HG03025 (cell line): ENCODE measurements at regions not wholly inside any gene's neighbourhood (a gene's known extent, or its start where the extent isn't known, plus 50 kb on each side); places are given as distances from the start of the nearest gene placed in this dataset.

Experiments
- ATAC-seq: cut with Tn5 transposase; IDR thresholded peaks from one replicate; pipeline ENCODE4 v1.9.1; 2021; ENCODE audit warnings: mild to moderate bottlenecking, moderate library complexity; ENCODE audit not compliant: unreplicated experiment, low FRiP score

DNA sequence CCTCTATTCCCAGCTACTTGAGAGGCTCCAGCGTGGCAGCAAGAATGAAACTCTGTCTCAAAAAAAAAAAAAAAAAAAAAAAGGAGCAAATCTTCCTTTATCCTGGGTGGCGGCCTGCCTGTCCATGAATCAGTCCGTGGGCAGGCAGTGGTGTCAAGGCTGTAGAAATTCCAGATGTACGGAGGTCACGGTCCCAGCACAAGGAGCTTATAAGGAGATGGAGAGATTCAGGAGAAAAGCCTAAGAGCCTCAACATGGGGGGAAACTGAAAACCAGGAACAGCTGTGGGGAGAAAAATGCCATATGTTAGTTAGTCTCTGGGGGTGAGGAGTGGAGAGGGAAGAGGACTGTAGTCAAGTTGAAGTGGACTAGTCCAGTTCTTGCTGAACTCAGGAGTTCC, 130.5 kb upstream of the CRY1 start:
- no peak for ATAC-seq

DNA sequence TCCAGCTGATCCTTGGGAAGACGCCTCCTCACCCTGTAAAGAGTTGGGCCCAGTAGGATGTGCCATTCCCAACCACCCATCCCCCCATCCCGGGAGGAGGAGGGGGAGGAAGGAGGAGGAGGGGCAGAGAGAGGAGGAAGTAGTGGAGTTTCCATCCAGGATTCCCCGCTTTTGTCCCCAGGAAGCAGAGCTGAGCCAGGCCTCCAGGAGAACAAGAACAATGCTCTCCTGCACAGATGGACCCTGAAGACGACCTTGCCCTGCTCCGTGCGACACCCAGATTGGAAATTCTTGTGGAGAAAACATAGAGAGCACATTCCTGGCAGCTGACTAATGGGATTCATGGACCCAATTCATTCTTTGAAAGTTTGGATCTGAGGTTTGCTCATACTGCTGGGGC, 132.3 kb upstream of the CRY1 start:
- ATAC-seq, result no peak

DNA sequence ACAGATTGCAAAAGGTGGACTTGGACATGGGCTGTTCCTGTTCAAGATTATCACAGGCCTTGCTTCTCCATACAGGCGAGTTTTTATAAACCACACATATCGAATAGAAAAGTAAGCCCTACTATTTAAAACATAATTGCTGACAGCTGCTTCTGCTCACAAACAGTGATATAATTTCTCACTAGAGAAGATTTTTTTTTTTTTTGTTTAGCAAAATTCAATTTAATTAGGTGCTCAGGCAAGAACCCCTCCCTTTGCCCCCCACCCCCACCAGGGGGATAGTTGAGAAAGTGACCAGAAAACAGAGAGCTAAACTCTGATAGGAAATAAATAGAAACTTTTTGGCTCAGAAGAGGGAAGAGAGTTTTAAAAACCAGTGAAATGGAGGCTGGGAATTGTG, 132.8 kb upstream of the CRY1 start:
- no peak for ATAC-seq

DNA sequence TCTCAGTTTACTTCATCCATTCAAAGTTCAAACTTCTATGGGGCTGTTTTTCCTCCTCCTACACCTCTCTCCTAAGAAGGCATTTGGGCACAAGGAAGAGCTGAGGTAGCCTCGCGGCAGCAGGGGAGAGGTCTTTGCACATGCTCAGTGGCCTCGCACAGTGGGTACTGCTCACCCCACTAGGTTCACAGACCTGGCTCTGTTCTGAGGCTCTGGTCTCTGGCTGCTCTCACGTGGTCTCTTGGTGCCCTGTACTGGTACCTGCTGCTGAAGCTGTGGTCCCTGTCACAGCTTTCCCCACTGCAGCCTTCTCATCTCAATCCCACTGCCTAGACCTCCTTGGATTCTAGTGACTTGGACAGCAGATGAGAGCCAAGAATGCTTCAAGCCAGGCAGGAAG, 134.7 kb upstream of the CRY1 start:
- ATAC-seq, result no peak

DNA sequence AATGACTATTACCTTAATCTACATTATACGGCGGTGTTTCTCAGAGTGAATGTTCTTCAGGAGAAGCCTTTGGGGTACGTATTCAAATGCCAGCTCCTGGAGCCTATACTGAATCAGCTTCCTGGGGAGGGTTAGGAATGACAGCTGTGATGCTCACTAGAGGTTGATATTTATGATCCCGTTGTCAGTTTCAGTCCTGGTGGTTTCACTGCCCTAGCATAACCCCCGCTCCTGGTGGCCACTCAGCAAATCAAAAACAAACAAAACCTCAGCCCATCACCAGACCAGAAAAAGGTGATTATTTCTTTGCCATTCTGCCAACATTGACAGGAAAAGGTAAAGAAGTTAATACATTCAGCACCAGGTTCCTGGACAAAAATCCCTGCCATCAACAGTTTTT, 136.5 kb upstream of the CRY1 start:
- no peak for ATAC-seq

DNA sequence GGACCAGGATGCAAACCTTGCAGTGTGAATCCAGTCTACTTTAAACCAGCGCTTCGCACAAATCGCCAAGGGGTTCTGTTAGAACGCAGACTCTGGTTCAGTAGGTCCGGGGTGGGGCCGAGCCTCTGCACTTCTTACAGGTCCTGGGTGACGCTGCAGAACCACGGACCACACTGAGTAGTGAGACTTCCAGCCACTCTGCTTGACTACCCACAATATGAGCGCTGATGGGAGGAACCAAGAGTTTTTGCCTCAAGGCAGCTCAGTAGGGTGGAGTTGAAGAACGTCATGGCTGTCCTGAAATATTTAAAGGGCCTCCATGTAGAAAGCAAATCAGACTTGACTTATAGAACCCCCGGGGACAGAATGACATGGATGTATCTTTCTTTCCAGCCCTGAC, 138.0 kb upstream of the CRY1 start:
- no peak for ATAC-seq

DNA sequence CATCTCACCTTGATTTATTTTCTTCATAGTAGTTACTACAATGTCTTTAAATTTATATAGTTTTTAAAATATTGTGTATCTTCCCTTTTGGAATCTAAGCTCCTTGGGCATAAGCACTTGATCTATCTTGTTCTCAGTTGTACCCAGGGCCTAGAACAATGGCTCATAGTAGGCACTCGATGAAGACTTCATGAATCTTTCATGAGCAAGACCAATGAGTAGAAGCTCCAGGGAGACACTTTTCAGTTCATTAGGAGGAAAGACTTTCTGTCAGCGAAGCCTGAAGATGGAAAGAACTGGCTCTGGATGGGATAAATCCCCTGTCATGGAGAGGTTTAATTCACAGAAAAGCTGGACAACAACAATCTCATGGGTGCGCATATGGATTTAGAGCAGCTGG, 140.2 kb upstream of the CRY1 start:
- no peak for ATAC-seq

DNA sequence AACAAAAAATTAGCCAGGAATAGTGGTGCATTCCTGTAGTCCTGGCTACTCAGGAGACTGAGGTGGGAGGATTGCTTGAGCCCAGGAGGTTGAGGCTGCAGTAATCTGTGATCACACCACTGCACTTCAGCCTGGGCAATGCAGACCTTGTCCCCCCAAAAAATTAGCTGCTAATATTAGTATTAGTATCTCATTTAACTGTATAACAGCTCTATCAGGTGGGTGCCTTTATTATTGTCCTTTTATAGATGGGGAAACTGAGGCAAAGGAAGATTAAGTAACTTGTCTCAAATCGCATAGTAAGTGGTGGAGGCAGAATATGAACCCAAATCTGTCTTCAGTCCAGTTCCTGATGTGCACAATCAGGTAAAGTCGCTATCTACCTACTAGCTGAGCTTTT, 142.3 kb upstream of the CRY1 start:
- no peak for ATAC-seq

DNA sequence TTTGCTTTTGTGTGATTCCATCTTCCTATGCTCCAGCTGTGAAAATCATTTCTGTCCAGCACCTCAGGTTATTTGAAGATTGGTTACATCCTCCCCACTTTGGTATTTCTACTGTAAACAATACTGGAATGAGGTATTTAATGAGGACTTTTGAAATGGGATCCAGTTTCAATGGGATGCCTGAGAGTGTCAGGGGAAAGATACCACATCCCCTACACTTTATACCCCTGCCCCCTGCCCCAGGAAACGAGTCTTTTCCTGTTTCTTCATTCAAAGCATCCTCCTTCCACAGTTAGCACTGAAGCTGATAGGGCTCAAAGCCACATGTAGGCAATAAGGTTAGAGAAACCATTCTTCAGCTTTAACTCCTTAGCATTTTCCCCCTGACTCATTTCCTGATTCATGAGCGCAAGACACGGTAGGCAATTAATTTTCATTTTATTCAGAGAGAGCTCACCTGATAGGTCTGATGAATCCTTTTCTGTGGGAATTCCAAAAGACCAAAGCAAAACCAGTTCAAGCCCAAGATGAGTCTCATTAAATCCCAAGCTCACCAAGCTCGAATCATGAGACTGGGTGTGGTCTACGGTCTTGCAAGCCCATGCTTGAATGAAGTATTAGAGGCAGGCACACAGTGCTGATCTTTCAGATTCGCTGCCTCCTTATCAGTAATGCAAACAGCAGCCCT, 143.6 kb upstream of the CRY1 start:
- no peak for ATAC-seq

DNA sequence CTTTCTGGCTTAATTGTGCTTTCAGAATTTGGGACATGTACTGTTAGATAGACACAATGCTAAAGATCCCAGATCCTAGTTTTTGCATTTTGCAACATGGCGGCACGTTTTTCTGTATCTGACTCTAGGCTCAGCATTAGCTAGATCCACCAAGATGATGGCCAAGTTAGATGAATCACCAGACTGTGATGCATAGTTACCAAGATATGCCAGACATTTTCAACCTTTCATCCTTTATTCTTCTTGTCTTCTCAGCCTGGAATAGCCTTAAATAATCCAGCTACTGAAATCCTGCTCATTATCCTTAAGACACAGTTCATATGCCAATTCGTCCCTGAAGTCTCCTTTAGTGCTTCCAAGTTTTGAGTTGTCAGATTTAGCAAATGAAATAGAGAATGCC, 144.9 kb upstream of the CRY1 start:
- no peak for ATAC-seq

DNA sequence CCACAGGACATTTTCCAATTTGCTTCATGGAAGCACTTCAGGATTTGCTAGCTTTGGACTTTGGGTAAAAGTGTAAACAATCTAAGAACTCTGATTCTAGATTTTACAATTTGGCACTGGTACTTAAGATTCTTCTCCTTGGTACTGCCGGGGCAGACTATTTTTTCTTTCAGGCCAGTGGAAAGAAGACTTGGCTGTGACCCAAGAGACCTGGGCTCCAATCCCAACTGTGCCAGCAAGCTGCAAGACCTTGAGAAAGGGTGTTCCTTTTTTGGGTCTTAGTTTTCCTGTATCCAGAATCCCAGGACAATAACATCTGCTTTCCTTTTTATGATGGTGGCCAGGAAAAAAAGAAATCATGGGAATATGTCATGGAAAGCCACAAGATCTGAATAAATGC, 148.1 kb upstream of the CRY1 start:
- ATAC-seq, result no peak

DNA sequence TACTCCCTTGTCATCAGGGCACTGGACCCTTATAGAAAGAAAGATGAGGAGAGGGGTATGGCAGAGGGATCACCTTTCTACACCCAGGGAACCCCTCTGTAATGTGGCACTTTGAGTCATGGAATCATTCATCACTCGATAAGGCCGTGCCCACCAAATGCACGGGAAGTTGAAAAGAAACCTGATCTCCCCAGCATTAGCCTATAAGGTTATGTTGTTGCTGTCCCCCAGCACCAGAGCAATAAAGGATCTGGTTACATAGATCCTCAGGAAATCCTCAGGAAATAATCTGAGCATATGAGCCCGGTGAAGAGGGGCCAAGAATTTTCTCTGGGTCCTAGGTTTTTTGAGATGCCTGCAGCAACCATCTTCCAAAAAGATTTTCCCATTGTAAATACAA, 148.8 kb upstream of the CRY1 start:
- ATAC-seq, result no peak

DNA sequence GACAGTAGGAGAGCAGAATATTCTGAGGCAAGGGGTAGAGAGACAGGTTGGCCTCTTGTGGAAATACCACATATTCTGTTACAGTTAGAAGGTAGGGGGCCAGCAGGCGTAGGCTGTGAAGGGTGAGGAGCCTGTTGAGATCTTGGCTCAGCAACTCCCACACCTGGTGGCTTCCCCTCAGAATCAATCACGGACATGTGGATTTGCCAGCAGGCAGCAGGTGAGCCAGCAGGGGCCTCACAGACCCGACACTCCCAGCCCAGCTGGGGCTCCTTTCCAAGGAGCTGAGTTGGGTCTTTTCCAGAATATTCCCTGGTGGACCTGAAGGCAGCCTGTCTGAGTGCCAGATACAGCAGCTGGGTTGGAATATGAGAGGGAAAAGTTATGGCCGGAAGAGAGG, 150.0 kb upstream of the CRY1 start:
- ATAC-seq, result no peak

DNA sequence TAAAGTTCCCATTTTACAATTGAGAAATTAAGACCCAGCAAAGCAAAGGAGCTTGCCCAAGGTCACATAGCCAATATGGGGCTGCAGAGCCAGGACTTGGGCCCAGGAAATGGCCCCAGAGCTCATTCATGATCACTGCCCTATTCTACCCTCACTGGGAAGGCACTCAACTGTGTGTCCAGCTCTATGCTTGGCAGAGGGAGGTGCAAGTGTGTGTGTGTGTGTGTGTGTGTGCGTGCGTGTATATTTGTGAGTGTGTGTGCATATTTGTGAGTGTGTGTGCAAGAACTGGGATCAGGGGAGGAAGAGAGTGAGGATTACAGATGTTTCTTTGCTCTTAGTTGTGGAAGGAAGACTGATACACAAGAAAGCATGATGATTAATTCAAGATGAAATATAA, 151.2 kb upstream of the CRY1 start:
- ATAC-seq, result no peak

DNA sequence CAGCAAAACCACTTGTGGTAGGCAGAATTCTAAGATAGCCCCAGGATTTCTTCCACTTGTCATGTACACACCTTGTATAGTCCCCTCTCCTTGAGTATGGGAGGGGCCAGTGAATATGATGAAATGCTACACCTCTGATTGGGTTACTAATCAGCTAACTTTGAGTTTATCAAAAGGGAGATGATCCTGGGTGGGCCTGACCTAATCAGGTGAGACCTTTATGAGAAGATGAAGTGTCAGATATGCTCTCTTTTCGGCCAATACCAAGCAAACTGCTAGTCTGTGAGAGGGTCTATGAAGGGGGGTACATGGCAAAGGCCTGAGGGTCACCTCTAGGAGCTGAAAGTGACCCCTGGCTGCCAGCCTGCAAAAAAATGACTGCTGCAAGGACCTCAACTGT, 154.3 kb upstream of the CRY1 start:
- ATAC-seq, result no peak

DNA sequence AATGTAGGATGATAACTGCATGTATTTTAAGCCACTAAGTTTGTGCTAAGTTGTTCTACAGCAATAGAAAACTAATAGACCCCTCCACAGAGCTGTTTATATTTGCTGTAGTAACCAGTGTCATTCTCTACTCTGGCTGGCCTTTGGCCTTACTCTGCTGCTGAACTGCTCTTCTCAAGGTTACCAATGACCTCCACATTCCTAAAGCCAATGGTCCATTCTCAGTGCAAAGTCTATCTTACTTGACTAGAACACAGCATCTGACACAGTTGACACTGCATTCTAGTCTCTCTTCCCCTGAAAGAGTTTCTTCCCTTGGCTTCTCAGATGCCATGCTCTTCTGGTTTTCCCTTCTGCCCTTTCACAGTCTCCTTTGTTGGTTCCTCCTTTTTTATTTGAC, 154.8 kb upstream of the CRY1 start:
- no peak for ATAC-seq

DNA sequence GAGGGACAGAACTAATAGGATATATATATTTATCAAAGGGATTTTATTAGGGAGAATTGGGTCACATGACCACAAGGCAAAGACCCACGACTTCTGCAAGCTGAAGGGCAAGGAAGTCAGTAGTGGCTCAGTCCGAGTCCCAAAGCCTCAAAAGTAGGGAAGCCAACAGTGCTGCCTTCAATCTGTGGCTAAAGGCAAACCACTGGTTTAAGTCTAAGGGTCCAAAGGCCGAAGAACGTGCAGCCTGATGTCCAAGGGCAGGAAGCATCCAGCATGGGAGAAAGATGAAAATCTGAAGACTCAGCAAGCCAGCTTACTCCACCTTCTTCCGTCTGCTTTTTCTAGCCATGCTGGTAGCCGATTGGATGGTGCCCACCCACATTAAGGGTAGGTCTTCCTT, 157.9 kb upstream of the CRY1 start:
- no peak for ATAC-seq

DNA sequence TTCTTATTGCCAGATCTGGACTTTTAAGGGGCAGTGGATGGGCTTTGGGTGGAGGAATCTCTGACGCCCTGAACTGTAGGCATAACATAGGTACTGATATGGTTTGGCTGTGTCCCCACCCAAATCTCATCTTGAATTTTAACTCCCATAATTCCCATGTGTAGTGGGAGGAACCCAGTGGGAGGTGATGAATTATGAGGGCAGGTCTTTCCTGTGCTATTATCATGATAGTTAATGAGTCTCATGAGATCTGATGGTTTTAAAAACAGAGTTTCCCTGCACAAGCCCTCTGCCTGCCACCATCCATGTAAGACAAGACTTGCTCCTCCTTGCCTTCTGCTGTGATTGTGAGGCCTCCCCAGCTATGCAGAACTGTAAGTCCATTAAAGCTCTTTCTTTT, 160.0 kb upstream of the CRY1 start:
- ATAC-seq, result no peak

DNA sequence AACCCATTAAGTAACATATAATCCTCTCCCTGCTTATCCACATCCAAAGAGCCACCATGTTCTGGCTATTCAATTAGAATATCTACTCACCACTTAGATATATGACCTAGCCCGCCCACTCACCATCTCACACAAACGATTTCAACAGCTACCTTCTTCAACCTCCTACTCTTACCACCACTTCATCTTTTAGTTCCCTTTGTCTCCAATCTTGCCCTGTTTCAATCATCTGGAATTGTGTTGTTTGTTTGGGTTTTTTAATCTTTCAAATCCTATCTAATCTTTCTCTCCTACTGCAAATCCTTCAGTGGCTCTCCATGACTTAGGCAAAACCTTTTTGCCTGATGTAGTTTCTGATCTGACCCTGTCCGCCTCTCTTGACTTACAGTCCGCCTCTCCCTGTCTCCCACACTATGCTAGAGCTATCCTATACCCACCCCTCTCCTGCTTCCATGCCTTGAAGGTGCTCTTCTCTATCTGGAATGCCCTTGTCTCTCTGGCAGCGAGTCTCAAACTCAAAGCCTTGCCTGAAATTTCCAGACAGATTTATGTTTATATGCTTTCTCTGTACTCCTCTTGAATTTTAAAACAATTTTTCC, 161.0 kb upstream of the CRY1 start:
- no peak for ATAC-seq

DNA sequence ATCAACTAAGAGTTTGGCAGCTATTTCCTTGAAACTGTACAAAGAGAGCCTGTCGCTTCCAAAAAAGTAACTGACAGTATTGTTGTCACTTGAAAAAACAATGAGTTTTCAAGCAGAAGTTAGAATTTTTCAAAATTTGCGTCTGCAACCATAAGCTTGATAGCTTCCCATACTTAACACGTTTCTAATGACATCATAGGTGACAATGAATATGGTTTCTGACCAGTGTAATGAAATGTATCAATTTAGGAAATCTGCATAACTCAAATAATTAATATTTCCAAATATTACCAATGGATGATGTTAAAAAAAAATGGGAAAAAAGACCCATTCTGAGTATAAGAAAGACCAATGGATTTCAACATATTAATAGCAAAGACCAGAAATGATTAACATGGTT, 165.4 kb upstream of the CRY1 start:
- no peak for ATAC-seq

DNA sequence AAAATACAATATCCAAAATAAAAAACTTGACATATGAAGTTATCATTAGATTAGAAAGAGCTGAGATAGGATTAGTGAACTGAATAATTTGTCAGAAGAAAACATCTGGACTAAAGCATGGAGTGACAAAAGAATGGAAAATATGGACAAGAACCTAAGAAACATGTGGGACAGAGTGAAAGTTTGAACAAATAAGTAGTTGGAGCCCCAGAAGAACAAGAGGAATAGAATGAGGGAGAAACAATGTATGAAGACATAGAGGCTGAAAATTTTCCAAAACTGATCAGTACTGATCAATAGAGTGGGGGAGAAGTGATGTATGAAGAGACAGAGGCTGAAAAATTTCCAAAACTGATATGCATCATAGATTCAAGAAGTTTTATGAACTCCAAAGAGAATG, 170.6 kb upstream of the CRY1 start:
- no peak for ATAC-seq

DNA sequence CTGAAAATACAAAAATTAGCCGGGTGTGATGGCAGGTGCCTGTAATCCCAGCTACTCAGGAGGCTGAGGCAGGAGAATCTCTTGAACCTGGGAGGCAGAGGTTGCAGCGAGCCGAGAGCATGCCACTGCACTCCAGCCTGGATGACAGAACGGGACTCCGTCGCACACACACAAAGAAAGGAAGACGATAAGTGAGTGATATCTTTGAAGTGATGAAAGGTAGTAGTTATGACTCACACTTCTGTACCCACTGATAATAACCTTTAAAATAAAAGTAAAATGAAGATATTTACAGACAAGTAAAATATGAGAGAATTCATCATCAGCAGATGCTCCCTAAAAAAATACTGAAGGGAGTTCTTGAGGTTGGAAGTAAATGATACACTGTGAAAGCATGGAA, 171.3 kb upstream of the CRY1 start:
- ATAC-seq, result no peak

DNA sequence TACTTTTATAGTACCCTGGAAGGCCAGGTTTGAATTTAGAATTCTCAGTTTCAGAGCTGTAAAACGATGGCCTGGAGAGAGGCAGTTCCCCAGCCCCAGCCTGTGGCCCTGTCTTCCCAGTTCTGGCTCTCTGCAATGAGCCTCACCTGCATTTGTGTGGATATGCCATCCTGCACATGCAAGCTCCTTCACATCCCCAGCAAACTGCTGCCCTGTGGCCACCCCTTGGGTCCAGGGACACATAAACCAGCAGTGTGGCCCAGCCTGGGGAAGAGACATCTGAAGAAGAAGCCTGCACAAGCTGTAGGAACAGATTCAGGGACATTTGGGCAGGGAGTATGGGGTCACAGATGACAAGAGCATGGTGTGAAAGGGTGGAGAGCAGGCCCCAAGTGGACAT, 174.3 kb upstream of the CRY1 start:
- no peak for ATAC-seq
